IPS DF 6.9 (cell line): ENCODE measurements at regions not wholly inside any gene's neighbourhood (a gene's known extent, or its start where the extent isn't known, plus 50 kb on each side); places are given as distances from the start of the nearest gene placed in this dataset.
"Not testable (repeated sequence)": the region's sequence is repeated elsewhere in the genome, so short reads cannot be mapped to it uniquely, and the experiment has no call there.

ENCODE experiments used
- DNase-seq: peaks from one replicate; pipeline ENCODE4 v3.0.0-alpha.2; 2013; ENCODE audit warnings: low read depth, low spot score
- H3K27ac ChIP-seq: one replicate; pipeline ENCODE4 v1.5.1; 2013; ENCODE audit warnings: low read length, control low read depth
- H3K27me3 ChIP-seq: 2 replicates; pipeline ENCODE4 v1.6.1; 2013; ENCODE audit warnings: mild to moderate bottlenecking, low read length; ENCODE audit not compliant: control insufficient read depth, insufficient read depth
- H3K36me3 ChIP-seq: 2 replicates; pipeline ENCODE4 v1.6.1; 2013; ENCODE audit warnings: low read length; ENCODE audit not compliant: control insufficient read depth, insufficient read depth
- H3K4me1 ChIP-seq: 2 replicates; pipeline ENCODE4 v1.6.1; 2013; ENCODE audit warnings: low read length; ENCODE audit not compliant: control insufficient read depth, insufficient read depth
- H3K4me3 ChIP-seq: 2 replicates; pipeline ENCODE4 v1.5.1; 2013; ENCODE audit warnings: mild to moderate bottlenecking, low read length
- H3K9me3 ChIP-seq: 2 replicates; pipeline ENCODE4 v1.6.1; 2013; ENCODE audit warnings: low read length, inconsistent platforms; ENCODE audit not compliant: control insufficient read depth, insufficient read depth
- WGBS: extraction: QIAGEN DNeasy Blood & Tissue Kit; methylation state at CpG from one replicate; pipeline ENCODE4 v1.1.7; 2013; ENCODE audit warnings: mixed read lengths, missing lambda C conversion rate; ENCODE audit not compliant: insufficient read length, insufficient coverage; 5-methylcytosine and 5-hydroxymethylcytosine counted together

DNA sequence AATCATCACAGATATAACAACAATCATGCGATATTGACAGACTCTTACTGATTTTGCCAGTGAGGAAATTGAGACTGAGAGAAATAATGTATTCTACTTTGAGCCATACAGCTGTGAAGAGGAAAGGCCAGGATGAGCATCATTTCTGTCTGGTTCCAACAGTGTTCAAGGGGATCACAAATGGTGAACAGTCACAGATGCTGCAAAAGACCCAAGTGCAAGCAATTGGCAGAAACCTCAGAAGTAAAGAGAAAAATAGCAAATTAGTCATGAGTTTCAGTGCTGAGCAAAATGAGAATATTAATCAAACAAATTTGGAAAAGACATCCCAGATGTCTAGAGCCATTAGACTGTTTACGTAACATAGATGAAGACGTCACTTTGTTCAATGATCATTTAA lies 114.1 kb downstream of the RAB38 start:
- no peaks in the 10 kb centered on the region for H3K27me3 ChIP-seq
- no CpG with 5 or more reads among the region's 3 CpGs for WGBS
- no peaks in the 10 kb centered on the region for H3K36me3 ChIP-seq
- no peak overlapping the region for H3K27ac ChIP-seq
- H3K4me1 ChIP-seq = no peaks in the 10 kb centered on the region
- H3K9me3 ChIP-seq = no peaks in the 10 kb centered on the region
- no peak overlapping the region for H3K4me3 ChIP-seq
- no peak for DNase-seq

DNA sequence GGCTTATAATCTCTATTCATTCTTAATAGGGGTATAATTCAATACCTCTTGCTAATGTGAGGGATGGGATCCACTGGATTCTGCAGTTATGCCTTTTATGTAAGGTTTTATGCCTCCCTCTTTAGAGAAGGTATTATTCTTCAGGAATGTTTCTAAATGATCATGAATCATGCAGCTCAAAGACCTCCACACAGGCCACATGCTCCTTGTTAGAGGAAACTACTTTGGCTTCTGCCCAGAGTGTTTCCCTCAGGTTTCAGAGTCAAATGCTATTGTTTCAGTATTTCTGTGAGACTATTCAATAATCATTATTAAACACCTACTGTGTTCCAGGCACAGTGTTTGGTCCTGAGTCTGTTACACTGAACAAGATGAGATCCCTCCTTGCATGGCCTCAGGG lies 115.9 kb downstream of the RAB38 start:
- Histone ChIP-seq H3K4me3 (no peak overlapping the region), H3K27me3 (no peaks in the 10 kb centered on the region), H3K27ac (no peak overlapping the region), H3K4me1 (no peaks in the 10 kb centered on the region), H3K9me3 (no peaks in the 10 kb centered on the region), H3K36me3 (no peaks in the 10 kb centered on the region)
- DNase-seq = no peak

DNA sequence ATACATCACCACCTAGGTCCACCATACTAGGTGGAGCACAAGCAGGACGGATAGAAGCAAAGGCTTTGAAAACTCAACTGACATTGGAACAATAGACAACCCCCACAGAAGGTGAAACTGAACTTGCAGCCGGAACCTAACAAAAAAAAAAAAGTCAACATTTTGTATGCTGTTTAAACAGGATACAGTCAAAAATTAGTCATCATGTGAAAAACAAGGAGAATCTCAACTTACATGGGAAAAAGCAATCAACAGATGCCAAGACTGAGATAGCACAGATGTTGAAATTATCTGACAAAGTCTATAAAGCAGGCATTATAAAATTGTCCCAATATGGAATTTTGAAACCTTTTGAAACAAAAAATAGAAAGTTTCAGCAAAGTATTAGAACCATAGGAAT lies 123.8 kb downstream of the RAB38 start:
- no peak overlapping the region for H3K4me3 ChIP-seq
- H3K9me3 ChIP-seq = no peaks in the 10 kb centered on the region
- WGBS = no CpG with 5 or more reads among the region's 2 CpGs
- no peaks in the 10 kb centered on the region for H3K4me1 ChIP-seq
- no peak for DNase-seq
- no peaks in the 10 kb centered on the region for H3K36me3 ChIP-seq
- no peak overlapping the region for H3K27ac ChIP-seq
- no peaks in the 10 kb centered on the region for H3K27me3 ChIP-seq

DNA sequence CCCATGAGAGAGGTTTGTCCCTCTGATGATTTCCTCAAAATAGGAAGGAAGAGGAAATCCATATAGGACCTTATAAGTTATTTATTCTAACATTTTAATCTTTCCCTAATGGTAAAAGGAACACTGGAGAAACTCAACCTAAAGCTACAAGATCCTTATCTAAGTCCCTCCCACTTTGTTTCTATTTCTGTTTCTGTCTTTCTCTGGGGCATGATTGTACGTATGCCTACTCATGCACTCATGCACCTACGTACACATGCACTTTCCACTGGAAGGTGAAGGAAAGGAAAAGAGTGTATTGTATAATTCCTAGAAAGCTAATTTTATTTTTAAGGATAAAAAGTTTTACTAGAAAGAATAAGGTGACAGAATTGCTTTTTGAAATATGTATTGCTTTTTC lies 125.0 kb downstream of the RAB38 start:
- Histone ChIP-seq H3K27ac (no peak overlapping the region), H3K4me3 (no peak overlapping the region)
- WGBS = no CpG with 5 or more reads among the region's 2 CpGs

DNA sequence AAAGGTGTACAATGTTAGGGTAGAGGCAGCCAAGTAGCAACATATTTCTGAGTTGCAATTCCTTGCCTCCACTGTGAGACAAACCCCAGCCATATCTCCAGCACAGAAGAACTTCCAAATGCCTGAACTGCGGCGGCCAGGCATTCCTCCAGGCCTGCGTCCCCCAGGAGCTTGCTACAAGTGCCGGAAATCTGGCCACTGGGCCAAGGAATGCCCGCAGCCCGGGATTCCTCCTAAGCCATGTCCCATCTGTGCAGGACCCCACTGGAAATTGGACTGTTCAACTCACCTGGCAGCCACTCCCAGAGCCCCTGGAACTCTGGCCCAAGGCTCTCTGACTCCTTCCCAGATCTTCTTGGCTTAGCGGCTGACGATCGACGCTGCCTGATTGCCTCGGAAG lies 130.0 kb downstream of the RAB38 start:
- not testable (repeated sequence) for DNase-seq, H3K36me3 ChIP-seq, H3K9me3 ChIP-seq, H3K4me1 ChIP-seq, H3K27ac ChIP-seq, H3K4me3 ChIP-seq, H3K27me3 ChIP-seq
- no CpG with 5 or more reads among the region's 11 CpGs for WGBS

More for the DNA sequence above, 125.0 kb downstream of the RAB38 start:
- Histone ChIP-seq H3K27me3 (no peaks in the 10 kb centered on the region), H3K4me1 (no peaks in the 10 kb centered on the region), H3K36me3 (no peaks in the 10 kb centered on the region), H3K9me3 (no peaks in the 10 kb centered on the region)
- no peak for DNase-seq

DNA sequence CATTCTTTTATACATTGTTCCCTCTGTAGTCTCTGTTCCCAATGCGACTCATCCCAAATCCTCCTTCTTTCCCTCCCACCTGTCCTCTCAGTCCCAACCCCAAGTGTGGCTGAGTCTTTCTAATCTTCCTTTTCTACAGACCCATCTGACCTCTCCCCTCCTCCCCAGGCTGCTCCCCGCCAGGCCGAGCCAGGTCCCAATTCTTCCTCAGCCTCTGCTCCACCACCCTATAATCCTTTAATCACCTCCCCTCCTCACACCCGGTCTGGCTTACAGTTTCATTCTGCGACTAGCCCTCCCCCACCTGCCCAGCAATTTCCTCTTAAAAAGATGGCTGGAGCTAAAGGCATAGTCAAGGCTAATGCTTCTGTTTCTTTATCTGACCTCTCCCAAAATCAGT lies 130.6 kb downstream of the RAB38 start:
- not testable (repeated sequence) for H3K4me3 ChIP-seq, H3K27me3 ChIP-seq, H3K27ac ChIP-seq, H3K4me1 ChIP-seq, H3K36me3 ChIP-seq, DNase-seq, H3K9me3 ChIP-seq
- no CpG with 5 or more reads among the region's 5 CpGs for WGBS

DNA sequence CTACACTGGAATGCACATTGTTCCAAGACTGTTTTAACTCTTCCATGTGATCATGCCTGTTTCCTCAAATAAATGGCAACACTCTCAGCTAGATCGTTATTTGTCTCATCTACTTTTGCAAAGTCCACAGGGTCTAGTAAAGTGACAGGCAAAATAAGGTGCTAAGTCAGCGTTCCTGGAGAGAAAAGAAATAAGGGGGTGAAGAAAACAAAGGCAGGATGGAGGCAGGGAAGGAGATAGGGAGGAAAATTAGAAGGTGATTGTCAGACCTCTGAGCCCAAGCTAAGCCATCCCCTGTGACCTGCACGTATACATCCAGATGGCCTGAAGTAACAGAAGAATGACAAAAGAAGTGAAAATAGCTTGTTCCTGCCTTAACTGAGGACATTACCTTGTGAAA lies 132.1 kb downstream of the RAB38 start:
- Histone ChIP-seq H3K36me3 (no peaks in the 10 kb centered on the region), H3K27me3 (no peaks in the 10 kb centered on the region), H3K4me1 (peaks cover 3% of the 10 kb centered on the region; the same call in 1 of the 2 replicates), H3K4me3 (no peak overlapping the region), H3K27ac (no peak overlapping the region), H3K9me3 (no peaks in the 10 kb centered on the region)
- WGBS = no CpG with 5 or more reads among the region's 3 CpGs
- no peak for DNase-seq

DNA sequence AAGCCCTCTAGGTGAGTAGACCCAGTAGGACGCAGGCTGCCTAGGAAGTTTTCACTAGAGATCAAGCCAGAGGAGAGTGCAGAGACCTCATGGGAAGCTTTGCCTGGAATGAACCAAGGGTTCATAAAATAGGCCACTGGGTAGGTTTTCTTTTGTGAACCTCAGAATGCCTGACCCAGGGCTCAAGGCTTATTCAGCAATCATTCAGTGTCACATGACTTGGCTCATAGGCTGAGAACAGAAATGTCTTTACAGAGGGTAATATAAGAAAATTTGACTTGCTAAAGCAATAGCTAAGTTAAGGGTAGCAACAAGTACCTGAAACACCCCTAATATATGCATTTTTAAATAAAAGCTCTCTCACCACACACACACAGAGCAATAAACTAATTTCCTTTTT lies 132.6 kb downstream of the RAB38 start:
- Histone ChIP-seq H3K27ac (no peak overlapping the region), H3K9me3 (no peaks in the 10 kb centered on the region), H3K27me3 (no peaks in the 10 kb centered on the region), H3K36me3 (no peaks in the 10 kb centered on the region), H3K4me1 (peaks cover 3% of the 10 kb centered on the region; the same call in 1 of the 2 replicates), H3K4me3 (no peak overlapping the region)
- DNase-seq = no peak
- WGBS = no CpG with 5 or more reads among the region's 1 CpG

DNA sequence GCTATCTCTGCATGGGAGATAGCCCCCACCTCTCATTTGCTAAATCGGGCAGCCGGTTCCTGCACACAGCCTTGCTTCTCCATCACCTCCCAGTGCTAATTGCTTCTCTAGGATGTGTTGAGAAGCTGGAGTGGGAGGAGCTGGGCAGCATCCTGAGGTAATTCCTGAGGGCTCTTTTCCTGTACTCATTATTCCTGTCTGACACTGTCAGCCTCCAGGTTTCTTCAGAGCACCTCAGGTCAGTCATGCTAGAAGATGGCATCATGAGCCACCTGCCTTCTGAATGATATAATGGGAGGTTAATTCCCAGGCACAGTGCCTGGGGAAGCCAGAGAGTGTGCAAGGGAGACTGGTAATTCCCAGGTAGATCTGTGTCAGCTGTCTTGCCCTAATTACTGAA lies 133.0 kb downstream of the RAB38 start:
- no peaks in the 10 kb centered on the region for H3K27me3 ChIP-seq
- peaks cover 3% of the 10 kb centered on the region; the same call in 1 of the 2 replicates for H3K4me1 ChIP-seq
- no peak overlapping the region for H3K4me3 ChIP-seq
- no CpG with 5 or more reads among the region's 2 CpGs for WGBS
- no peak for DNase-seq
- H3K36me3 ChIP-seq = no peaks in the 10 kb centered on the region
- no peaks in the 10 kb centered on the region for H3K9me3 ChIP-seq
- H3K27ac ChIP-seq = no peak overlapping the region

DNA sequence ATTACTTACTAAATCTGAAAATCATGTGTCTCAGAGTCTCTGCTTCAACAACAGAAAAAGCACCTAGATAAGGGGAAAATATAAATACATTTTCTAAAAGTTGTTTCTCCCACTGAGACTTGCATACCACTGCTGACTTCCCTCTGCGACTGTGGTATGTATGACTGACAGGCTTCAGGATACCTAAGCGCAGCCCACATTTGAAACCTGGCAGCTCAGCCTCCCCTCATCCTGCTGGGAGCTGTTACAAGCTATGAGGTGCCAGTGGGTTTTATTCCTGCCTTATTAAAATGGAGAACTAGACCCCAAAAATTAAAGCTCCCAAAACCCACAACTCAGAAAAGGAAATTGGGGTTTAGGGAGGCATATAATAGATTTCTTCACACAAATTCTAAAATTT lies 133.6 kb downstream of the RAB38 start:
- Histone ChIP-seq H3K27ac (no peak overlapping the region), H3K4me1 (peaks cover 3% of the 10 kb centered on the region; the same call in 1 of the 2 replicates), H3K4me3 (no peak overlapping the region), H3K9me3 (no peaks in the 10 kb centered on the region), H3K36me3 (no peaks in the 10 kb centered on the region), H3K27me3 (no peaks in the 10 kb centered on the region)
- no peak for DNase-seq
- no CpG with 5 or more reads among the region's 2 CpGs for WGBS

DNA sequence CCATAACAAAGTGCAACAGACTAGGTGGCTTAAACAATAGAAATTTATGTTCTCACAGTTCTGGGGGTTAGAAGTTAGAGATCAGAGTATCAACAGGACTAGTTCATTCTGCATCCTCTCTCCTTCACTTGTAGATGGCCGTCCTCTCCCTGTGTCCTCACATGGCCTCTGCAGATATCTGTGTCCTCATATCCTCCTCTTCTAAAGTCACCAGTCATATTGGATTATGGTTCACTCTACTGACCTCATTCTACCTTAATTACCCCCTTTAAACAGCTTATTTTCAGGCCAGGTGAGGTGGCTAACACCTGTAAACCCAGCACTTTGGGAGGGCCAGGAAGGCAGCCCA lies 135.1 kb downstream of the RAB38 start:
- no peak for DNase-seq
- Histone ChIP-seq H3K27me3 (no peaks in the 10 kb centered on the region), H3K4me1 (peaks cover 3% of the 10 kb centered on the region; the same call in 1 of the 2 replicates), H3K4me3 (no peak overlapping the region), H3K36me3 (no peaks in the 10 kb centered on the region), H3K9me3 (no peaks in the 10 kb centered on the region), H3K27ac (no peak overlapping the region)
- no CpG with 5 or more reads among the region's 1 CpG for WGBS
